DMS153 (cell line): ENCODE measurements at regions not wholly inside any gene's neighbourhood (a gene's known extent, or its start where the extent isn't known, plus 50 kb on each side); places are given as distances from the start of the nearest gene placed in this dataset.
"Not testable (repeated sequence)": the region's sequence is repeated elsewhere in the genome, so short reads cannot be mapped to it uniquely, and the experiment has no call there.

ENCODE experiments used
- DNase-seq: peaks from one replicate; lab custom pipeline; 2025; lab: John Stamatoyannopoulos, UW

- no peak for DNase-seq
These were observed 260.5 kb upstream of the ADGRL2 start for GRCh38 chr1:81540216-81540615.

GRCh38 chr1:81529014-81529413, 271.7 kb upstream of the ADGRL2 start:
- DNase-seq: no peak

- no peak for DNase-seq
These were observed 275.6 kb upstream of the ADGRL2 start for GRCh38 chr1:81525085-81525484.

- no peak for DNase-seq
These were observed 280.7 kb upstream of the ADGRL2 start for GRCh38 chr1:81519987-81520386.

GRCh38 chr1:81517987-81518386, 282.7 kb upstream of the ADGRL2 start:
- peak; percentile 44 for DNase-seq

- no peak for DNase-seq
These were observed 286.9 kb upstream of the ADGRL2 start for GRCh38 chr1:81513796-81514354.

GRCh38 chr1:81512252-81513003, 288.3 kb upstream of the ADGRL2 start:
- no peak for DNase-seq

- DNase-seq: no peak
These were observed 289.5 kb upstream of the ADGRL2 start for GRCh38 chr1:81511281-81511680.

GRCh38 chr1:81510701-81511100, 290.0 kb upstream of the ADGRL2 start:
- no peak for DNase-seq

GRCh38 chr1:81509594-81509993, 291.1 kb upstream of the ADGRL2 start:
- peak; percentile 15 for DNase-seq

GRCh38 chr1:81506699-81507098, 294.0 kb upstream of the ADGRL2 start:
- DNase-seq: no peak

- no peak for DNase-seq
These were observed 294.9 kb upstream of the ADGRL2 start for GRCh38 chr1:81505831-81506230.

- DNase-seq: not testable (repeated sequence)
These were observed 295.9 kb upstream of the ADGRL2 start for GRCh38 chr1:81504820-81505219.

- not testable (repeated sequence) for DNase-seq
These were observed 298.0 kb upstream of the ADGRL2 start for GRCh38 chr1:81502705-81503104.

GRCh38 chr1:81501485-81501884, 299.2 kb upstream of the ADGRL2 start:
- DNase-seq: not testable (repeated sequence)

GRCh38 chr1:81499487-81499886, 301.2 kb upstream of the ADGRL2 start:
- no peak for DNase-seq

GRCh38 chr1:81498471-81499462, 302.0 kb upstream of the ADGRL2 start:
- peak; percentile 21 for DNase-seq

- no peak for DNase-seq
These were observed 304.4 kb upstream of the ADGRL2 start for GRCh38 chr1:81496349-81496748.

GRCh38 chr1:81493102-81493869, 307.4 kb upstream of the ADGRL2 start:
- no peak for DNase-seq

GRCh38 chr1:81492628-81493027, 308.1 kb upstream of the ADGRL2 start:
- no peak for DNase-seq

GRCh38 chr1:81490614-81491013, 310.1 kb upstream of the ADGRL2 start:
- DNase-seq: no peak
